HG02938 (cell line): ENCODE measurements at regions not wholly inside any gene's neighbourhood (a gene's known extent, or its start where the extent isn't known, plus 50 kb on each side); places are given as distances from the start of the nearest gene placed in this dataset.

Source experiments
- ATAC-seq: cut with Tn5 transposase; IDR thresholded peaks from one replicate; pipeline ENCODE4 v1.9.1; 2021; ENCODE audit warnings: mild to moderate bottlenecking, moderate library complexity; ENCODE audit not compliant: unreplicated experiment

- no peak for ATAC-seq
Measured at GRCh38 chr2:128549094-128549493, 230.4 kb upstream of the HS6ST1 start.

DNA sequence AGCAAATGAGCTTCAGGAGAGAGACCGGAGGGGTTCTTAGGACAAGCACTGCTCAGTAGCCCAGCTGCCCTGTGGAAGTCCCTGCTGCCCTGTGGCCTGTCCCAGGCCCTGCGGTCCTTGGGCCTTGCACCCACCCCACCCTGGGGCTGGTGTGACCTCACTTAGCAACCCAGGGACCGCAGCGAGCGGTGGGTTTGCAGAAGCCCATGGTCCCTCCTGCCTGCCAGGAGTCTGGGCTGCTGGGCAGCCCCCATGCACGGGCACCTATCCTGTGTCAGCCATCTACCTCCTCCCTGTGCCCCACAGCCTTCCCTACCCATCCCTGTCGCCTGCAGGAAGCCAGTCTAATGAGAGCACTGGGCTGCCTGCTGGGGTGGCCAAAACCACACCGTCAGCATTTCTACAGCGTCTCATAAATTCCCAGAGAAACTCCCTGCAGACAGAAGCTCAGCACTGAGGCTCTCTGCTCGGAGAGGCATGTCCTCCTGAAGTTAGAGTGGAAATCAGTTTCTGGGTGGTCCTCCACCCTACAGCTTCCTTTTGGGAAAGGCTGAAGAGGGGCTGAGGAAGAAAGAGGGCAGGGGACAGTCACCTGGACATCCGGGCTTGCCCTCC, 231.1 kb upstream of the HS6ST1 start:
- no peak for ATAC-seq

DNA sequence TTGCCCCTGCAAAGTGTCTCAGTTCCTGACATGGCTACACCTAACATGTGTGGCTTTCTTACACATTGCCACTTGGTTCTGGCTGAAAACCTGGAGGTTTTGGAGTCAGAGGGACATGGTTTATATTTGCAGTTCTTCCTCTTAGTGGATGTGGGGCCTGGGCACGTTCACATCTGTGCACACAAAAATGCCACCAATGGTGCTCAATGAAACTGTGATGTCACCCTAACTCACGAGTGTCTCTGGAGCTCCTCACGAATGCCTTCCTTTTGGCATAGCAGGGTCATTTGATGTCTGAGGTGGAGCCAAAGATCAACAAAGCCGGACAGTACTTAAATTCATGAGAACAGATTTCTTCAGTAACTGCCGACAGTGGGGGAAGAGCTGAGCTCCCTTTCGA, 231.7 kb upstream of the HS6ST1 start:
- no peak for ATAC-seq

DNA sequence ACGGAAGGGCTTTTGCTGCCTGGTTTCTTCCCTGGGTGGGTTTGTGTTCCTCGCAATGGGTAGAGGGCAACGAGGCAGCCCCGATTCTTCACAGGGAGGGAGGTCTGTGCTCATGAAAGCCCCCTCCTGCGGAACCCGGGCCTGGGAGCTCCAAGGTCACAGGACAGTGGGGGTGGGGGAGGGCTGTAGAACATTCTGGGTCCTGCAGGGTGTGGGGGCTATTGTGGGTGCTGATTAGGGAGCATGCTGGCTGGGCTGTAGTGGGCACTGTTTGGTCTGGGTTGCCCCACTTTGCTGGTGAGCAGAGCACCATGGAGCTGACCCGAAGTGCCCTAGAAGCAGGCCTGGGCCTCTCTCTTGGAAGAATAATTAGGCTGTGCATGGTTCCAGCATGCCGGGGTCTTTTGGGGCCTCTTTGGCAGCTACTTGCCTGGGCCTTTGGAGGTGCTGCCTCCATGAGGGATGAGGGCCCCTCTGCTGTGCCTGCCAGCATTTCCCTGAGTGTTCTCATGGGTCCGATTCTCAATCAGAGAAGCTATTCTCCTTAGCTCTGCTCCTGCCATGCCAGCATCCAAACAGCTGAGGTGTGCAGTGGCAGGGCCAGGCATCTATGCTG, 232.2 kb upstream of the HS6ST1 start:
- no peak for ATAC-seq

DNA sequence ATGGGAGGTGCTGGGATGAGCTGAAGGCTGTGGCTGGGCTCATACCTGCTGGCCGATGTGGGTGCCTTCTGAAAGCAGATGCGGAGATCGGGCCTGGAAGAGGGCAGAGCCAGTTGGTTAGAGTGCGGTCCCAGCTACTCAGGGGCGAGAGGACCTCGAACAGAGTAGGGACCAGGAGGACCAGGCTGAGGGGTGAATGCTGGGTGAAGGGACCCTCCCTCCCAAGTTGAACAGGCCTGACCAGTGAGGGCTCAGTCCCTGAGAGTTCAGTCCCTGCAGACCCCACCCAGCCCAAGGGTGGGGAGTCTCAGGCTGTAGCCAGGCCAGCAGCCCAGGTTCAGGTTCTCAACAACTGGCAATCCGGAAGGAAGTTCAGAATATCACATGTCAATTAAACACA, 232.8 kb upstream of the HS6ST1 start:
- ATAC-seq = no peak

DNA sequence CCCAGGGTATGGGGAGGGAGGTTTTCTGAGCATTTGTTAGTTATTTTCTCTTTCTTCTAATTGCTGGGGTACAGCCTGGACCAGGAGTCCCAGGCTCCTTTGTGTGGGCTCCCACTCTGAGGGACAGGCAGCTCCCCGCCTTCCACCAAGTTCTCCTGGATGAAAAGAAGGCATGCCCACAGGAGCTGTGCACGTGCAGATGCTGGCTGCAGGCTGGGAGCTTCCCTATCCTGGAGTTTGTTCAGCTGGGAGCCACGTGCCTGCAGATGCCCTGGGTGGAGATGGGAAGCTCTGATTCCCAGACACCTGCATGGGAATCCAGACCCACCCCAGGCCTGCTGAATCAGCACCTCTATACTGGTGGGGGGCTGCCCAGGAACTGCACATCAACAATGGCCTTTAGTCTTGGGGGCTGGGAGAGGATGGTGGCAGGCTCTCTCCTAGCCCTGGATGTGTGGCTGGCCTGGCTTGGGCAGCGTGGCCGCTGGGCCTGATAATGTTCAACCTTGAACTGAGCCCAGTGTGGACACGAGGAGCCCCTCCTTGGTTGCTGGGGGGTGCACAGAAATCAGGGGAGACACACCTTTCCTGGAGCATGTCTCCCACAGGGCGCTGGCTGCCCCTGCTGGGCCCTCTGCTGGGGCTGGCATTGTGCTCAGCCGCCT, 233.6 kb upstream of the HS6ST1 start:
- no peak for ATAC-seq

DNA sequence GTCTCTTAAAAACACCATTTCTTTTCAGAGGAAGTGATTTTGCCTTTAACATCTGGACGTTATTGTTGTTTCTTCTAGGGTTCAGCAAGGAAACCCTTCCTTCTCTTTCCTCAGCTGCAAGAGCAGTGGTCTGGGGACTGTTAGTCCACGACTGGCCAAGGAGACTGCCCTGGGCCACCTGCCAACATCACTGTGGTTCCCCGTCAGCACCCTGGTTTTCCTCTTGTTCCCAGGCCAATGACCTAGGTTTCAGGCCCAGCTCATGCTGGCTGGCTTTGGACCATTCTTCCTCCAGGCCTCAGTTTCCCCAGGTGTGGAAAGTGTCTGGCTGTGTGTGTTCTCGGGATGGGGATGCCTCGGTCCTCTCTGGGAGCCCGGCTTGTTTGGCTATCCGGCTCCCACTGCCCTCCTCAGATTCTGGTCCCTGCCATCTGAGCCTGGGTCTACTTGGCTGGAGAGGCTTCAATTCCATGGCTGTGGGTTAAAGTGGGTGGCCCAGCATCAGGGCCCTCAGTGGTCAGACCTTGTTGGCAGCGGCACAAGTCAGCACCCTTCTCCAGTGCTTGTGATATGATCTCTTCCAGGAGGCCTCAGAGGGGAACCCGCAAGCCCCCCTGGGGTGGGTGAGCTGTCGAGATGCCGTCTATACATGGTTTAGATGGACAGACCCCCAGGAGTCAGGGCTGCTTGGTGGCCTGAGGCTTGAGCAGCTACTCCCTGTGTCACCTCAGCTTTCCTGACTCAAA, 234.3 kb upstream of the HS6ST1 start:
- no peak for ATAC-seq

DNA sequence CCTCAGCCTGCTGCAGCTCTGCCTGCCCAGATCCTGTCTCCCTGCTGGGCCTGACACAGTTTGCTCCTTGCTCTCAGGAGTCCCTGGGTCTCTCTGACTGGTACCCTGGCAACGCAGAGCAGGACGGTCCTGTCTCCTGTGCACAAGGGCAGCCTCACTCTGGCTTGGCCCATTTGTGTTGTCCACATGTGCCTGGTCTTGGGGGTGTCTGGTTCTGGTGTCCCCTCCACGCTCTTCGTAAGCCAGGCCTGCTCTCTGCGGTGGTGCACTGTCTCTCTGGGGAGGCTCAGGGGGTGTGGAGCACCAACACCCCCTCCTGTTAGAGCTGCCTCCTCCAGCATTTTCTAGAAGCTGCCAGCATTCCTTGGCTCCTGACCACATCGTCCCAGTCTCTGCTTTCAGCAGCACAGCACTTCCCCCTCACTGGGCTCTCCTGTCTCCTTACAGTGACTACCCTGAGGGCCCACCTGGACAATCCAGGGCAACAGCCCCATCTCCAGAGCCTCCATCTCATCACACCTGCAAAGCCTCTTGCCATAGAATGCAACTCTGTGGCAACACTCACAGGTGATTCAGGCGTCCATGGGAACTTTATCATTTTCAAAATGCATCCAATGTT, 235.6 kb upstream of the HS6ST1 start:
- no peak for ATAC-seq

GRCh38 chr2:128555433-128555832, 236.8 kb upstream of the HS6ST1 start:
- ATAC-seq = no peak

DNA sequence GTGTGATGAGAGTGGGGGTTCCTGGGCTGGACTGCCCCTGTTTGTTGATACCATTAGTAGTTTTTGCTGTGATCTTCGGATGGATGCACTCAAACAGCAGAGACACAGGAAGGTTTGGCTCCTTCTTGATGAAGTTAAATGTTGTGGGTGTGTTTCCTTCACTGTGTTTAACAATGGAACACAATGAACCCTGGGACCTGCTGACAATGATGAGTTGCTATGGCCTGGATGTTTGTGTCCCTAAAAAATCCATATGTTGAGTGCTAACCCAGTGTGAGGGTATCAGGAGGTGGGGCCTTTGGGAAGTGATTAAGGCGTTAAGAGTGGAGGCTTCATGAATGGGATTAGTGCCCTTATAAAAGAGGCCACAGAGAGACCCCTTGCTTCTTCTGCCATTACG, 237.4 kb upstream of the HS6ST1 start:
- ATAC-seq = no peak

DNA sequence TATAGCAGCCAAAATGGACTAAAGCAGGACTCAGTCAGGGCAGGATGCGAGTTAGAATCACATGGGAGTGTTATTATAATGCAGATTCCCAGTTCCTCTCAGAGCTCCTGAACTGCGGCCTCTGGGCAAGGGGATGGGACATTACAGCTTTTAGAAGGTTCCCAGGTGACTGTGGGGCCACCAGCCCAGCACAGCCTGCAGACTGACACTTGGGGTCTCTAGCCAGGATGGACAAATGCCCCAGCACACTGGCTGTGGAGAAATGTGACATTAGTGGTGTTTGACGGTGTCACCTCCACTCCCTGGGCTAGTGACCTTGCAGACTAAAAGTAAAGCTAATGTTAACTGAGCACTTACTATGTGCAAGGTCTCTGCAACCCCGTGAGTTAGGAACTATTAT, 238.0 kb upstream of the HS6ST1 start:
- no peak for ATAC-seq

GRCh38 chr2:128557069-128557468, 238.4 kb upstream of the HS6ST1 start:
- no peak for ATAC-seq

DNA sequence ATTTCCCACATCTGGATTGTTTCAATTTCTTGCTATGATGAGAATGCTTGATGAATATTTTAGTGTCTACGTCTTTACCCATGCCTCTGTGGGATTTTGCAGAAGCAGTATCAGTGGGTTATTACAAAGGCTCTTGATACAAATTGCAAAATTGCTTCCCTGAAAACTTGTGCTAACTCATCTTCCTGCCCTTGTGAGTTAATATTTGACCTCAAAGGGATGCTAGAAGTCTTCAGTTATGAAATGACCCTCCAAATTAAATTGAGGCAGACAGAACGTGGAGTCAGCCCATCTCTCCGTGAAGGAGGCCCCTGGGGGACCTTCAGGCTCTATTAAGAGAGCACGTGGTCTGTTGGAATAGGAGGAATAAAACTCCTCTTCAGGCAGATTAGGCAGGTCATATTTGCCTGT, 239.2 kb upstream of the HS6ST1 start:
- ATAC-seq = no peak

DNA sequence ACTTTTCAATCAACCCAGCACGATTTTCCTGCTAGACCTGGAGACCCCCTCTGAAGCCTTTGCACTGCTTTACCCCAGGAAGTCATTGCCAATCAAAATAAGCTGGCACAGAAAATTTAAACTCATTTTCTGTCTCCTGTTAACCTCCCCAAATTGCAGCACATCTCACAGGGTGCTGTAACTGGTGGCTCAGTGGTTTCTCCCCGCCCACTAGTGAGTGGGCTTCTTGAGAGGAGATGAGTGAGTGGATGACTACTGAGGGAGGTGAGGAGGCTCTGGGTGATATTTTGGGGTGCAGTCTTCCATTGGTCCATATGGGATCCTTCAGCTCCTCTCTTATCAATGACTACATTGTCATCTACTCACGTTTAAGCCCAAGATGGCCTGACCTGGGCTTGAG, 239.8 kb upstream of the HS6ST1 start:
- no peak for ATAC-seq

GRCh38 chr2:128558895-128559532, 240.3 kb upstream of the HS6ST1 start:
- ATAC-seq = no peak

GRCh38 chr2:128559533-128560515, 241.2 kb upstream of the HS6ST1 start:
- no peak for ATAC-seq

DNA sequence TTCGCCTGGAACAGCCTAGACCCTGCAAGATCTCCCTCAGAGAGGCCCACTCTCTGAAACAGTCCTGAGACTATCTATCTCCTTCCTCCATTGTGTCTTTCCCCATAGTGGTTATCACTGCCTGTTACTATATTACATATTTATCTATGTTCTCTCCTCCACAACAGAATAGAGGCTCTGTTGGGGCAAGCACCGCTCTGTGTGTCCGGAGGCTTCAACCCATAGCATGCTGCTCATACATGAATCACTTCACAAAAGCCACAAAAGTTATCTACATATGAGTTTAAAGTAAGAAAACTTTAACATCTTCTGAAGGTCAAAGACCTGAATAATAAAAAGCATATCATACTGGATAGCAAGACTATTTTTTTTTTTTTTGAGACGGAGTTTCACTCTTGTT, 242.1 kb upstream of the HS6ST1 start:
- no peak for ATAC-seq

- no peak for ATAC-seq
Measured at GRCh38 chr2:128562471-128563347, 244.0 kb upstream of the HS6ST1 start.

- no peak for ATAC-seq
Measured at GRCh38 chr2:128563348-128563687, 244.7 kb upstream of the HS6ST1 start.
